HG02885 (cell line): ENCODE measurements at regions not wholly inside any gene's neighbourhood (a gene's known extent, or its start where the extent isn't known, plus 50 kb on each side); places are given as distances from the start of the nearest gene placed in this dataset.
"Not testable (repeated sequence)": the region's sequence is repeated elsewhere in the genome, so short reads cannot be mapped to it uniquely, and the experiment has no call there.

Experiments
- ATAC-seq: cut with Tn5 transposase; IDR thresholded peaks from one replicate; pipeline ENCODE4 v1.9.1; 2021; ENCODE audit warnings: mild to moderate bottlenecking; ENCODE audit not compliant: unreplicated experiment, poor library complexity

GRCh38 chr5:38675443-38675842 is 119.0 kb upstream of the LIFR start:
- no peak for ATAC-seq

DNA sequence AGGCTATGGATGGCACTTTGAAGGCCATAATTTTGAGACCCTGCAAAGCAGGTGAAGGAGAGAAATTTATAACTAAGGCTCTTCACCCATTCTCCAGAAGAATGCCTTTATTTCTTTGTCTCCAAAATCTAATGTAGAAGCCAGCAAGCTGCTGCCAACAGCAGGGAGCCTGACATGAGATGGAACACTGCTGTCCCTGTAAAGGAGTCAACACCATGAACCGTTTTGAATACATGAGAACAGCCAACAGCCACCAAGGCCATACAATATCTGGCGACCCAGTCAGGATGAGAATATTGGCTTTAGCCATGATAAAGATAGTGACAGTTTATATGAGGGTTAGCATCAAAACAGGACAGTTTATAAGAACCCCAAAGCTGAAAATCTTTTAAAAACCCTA is 121.2 kb upstream of the LIFR start:
- no peak for ATAC-seq

- no peak for ATAC-seq
Observed at GRCh38 chr5:38678076-38678475, 121.6 kb upstream of the LIFR start.

GRCh38 chr5:38678697-38679096 is 122.3 kb upstream of the LIFR start:
- not testable (repeated sequence) for ATAC-seq

- no peak for ATAC-seq
Observed at GRCh38 chr5:38680094-38680825, 123.8 kb upstream of the LIFR start.

GRCh38 chr5:38681029-38681706 is 124.7 kb upstream of the LIFR start:
- no peak for ATAC-seq

GRCh38 chr5:38681966-38682365 is 125.5 kb upstream of the LIFR start:
- ATAC-seq = no peak

GRCh38 chr5:38686658-38687057 is 130.2 kb upstream of the LIFR start:
- ATAC-seq = no peak

- no peak for ATAC-seq
Observed at GRCh38 chr5:38692346-38692745, 135.9 kb upstream of the LIFR start.

- ATAC-seq = no peak
Observed at GRCh38 chr5:38692781-38693527, 136.5 kb upstream of the LIFR start.

DNA sequence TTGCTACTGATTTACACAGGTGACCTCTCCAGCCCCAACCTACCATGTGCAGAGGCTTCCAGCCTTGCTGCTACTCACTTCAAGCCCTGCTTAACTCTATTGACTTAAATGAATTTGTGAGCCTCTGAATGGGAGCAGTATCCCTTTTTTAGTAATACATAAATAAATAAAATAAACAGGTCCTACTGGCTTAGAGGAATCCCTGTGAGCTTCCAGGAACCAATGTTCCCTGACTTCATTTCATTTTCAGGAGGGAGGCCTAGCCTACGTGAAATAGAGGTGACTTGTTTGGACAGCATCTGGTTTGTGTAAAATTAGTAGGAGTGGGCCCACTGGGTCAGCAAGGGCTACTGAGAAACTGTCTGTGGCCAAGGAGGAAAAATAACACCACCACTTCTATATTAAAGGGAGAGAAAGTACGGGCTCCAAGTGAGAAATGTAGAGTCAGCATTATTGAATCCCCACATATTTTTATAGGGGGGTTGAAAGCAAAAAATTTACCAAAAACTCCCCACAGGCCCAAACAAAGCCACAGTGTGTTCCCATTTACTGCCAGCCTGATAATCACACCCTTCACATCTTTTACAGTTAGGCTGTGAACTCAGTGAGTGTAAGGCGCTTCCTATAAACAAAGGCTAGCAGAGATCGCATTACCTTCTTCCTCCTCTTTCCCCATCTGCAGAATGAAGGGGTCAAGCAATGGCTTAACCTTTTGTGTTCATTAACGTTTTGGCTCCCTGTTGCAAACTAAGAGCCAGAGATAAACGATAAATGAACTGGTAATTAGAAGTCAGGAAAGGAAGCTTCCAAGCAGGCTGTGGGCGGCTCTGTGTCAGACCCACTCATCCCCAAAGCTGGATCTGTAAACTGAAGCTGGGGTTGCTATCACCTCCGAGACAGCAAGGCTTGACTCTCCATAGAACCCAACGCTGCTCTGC is 138.8 kb upstream of the LIFR start:
- ATAC-seq = no peak

- no peak for ATAC-seq
Observed at GRCh38 chr5:38697013-38697412, 140.6 kb upstream of the LIFR start.

DNA sequence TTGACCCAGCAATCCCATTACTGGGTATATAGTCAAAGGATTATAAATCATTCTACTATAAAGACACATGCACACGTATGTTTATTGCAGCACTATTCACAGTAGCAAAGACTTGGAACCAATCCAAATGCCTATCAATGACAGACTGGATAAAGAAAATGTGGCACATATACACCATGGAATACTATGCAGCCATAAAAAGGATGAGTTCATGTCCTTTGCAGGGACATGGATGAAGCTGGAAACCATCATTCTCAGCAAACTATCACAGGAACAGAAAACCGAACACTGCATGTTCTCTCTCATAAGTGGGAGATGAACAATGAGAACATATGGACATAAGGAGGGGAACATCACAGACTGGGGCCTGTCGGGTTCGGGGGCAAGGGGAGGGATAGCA is 140.3 kb upstream of the OSMR start:
- ATAC-seq = not testable (repeated sequence)

DNA sequence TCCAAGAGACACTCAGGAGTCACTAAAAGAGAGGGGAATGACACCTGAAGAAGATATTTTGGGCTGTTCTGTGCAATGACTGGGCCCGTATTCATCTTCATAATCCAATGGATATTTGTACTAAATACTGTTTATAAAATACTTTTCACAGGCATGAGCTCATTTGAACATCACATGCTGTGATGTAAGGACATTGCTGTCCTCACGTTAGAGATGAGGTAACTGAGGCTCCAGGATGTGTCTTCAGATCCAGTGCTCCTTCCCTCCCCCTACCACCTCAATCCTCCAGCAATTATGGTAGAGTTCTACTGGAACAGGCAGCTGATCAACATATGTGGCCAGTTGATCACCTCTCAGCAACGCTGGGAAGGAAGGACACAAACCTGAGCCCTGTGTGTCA is 139.4 kb upstream of the OSMR start:
- no peak for ATAC-seq

GRCh38 chr5:38707352-38708210 is 138.2 kb upstream of the OSMR start:
- ATAC-seq = no peak

- ATAC-seq = no peak
Observed at GRCh38 chr5:38709678-38710306, 136.0 kb upstream of the OSMR start.

- no peak for ATAC-seq
Observed at GRCh38 chr5:38710627-38711026, 135.2 kb upstream of the OSMR start.

- no peak for ATAC-seq
Observed at GRCh38 chr5:38712391-38712790, 133.4 kb upstream of the OSMR start.

DNA sequence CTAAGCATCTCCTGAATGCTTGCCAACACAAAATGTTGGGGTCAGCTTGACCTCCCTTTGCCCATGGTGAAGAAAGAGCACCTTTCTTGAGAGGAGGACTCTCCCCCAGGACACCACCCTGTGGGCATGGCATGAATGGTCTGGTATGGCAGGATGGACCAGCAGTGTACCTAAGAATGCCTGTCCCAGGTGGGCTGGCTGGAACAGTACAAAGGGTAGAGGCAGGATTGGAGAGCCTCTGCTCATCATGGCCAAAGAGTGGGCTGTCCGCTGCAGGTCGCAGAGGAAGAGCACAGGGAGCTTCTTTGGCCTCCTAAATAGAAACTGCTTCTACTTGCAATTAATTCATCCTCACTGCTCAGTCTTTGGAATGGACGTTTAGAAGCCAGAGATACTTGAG is 131.6 kb upstream of the OSMR start:
- ATAC-seq = no peak
